Hepatocyte (in vitro differentiated cells): ENCODE measurements at regions not wholly inside any gene's neighbourhood (a gene's known extent, or its start where the extent isn't known, plus 50 kb on each side); places are given as distances from the start of the nearest gene placed in this dataset.
A peak's percentile ranks its signal among the peaks of the same experiment; 100 is the strongest.

ENCODE experiments used
- DNase-seq: peaks from one replicate; pipeline ENCODE4 v3.0.0-alpha.2; 2016; ENCODE audit warnings: low spot score
- H2AFZ ChIP-seq: fragments of 200-600 bp; sonication (generic); 2 replicates; pipeline ENCODE4 v1.6.0; 2016; ENCODE audit warnings: antibody characterized with exemption, mild to moderate bottlenecking
- H3K27ac ChIP-seq: fragments of 200-600 bp; sonication (generic); 2 replicates; pipeline ENCODE4 v1.5.1; 2016; ENCODE audit warnings: mild to moderate bottlenecking
- H3K27me3 ChIP-seq: fragments of 200-600 bp; sonication (generic); 2 replicates; pipeline ENCODE4 v1.6.1; 2016
- H3K36me3 ChIP-seq: fragments of 200-600 bp; sonication (generic); replicated peaks from 2 replicates; pipeline ENCODE4 v1.5.1; 2016; ENCODE audit warnings: low read depth; ENCODE audit not compliant: insufficient read depth
- H3K4me1 ChIP-seq: fragments of 200-600 bp; sonication (generic); 2 replicates; pipeline ENCODE4 v1.5.1; 2016; ENCODE audit warnings: mild to moderate bottlenecking, moderate library complexity; ENCODE audit not compliant: insufficient read depth
- H3K4me2 ChIP-seq: fragments of 200-600 bp; sonication (generic); 2 replicates; pipeline ENCODE4 v1.6.0; 2016
- H3K4me3 ChIP-seq: fragments of 200-600 bp; sonication (generic); 2 replicates; pipeline ENCODE4 v1.5.1; 2016; ENCODE audit warnings: mild to moderate bottlenecking
- H3K79me2 ChIP-seq: fragments of 200-600 bp; sonication (generic); 2 replicates; pipeline ENCODE4 v1.6.0; 2017; ENCODE audit warnings: mild to moderate bottlenecking
- H3K9me2 ChIP-seq: fragments of 200-600 bp; sonication (generic); replicated peaks from 2 replicates; pipeline ENCODE4 v1.6.0; 2017; ENCODE audit warnings: mild to moderate bottlenecking; ENCODE audit not compliant: insufficient read depth
- H3K9me3 ChIP-seq: fragments of 200-600 bp; sonication (generic); 2 replicates; pipeline ENCODE4 v1.5.1; 2016; ENCODE audit warnings: low read depth, mild to moderate bottlenecking
- H4K20me1 ChIP-seq: fragments of 200-600 bp; sonication (generic); 2 replicates; pipeline ENCODE4 v1.6.0; 2016; ENCODE audit warnings: mild to moderate bottlenecking; ENCODE audit not compliant: insufficient read depth, poor library complexity, severe bottlenecking
- CTCF ChIP-seq: fragments of 200-600 bp; sonication (generic); IDR thresholded peaks from 2 replicates; pipeline ENCODE4 v1.5.1; 2016; ENCODE audit warnings: antibody characterized with exemption, mild to moderate bottlenecking; ENCODE audit not compliant: poor library complexity
- EZH2 ChIP-seq: fragments of 200-600 bp; sonication (generic); IDR thresholded peaks from 2 replicates; pipeline ENCODE4 v1.6.1; 2016; ENCODE audit warnings: antibody characterized with exemption, mild to moderate bottlenecking, borderline replicate concordance
- EZH2phosphoT487 ChIP-seq: fragments of 200-600 bp; sonication (generic); IDR thresholded peaks from one replicate; pipeline ENCODE4 v1.6.1; 2018; ENCODE audit warnings: antibody characterized with exemption, mild to moderate bottlenecking, low read depth, moderate library complexity; ENCODE audit not compliant: unreplicated experiment, severe bottlenecking
- WGBS: methylation state at CpG from one replicate; pipeline ENCODE4 v1.1.6; 2016; ENCODE audit warnings: low lambda C conversion rate; ENCODE audit errors: missing lambda C conversion rate; 5-methylcytosine and 5-hydroxymethylcytosine counted together

- no peak for DNase-seq
- Histone ChIP-seq H3K79me2 (no peaks in the 10 kb centered on the region), H2AFZ (no peak overlapping the region), H3K4me2 (no peak overlapping the region), H3K27ac (no peak overlapping the region), H3K9me2 (no peaks in the 10 kb centered on the region), H3K4me3 (no peak overlapping the region), H3K4me1 (peaks cover 18% of the 10 kb centered on the region), H3K27me3 (no peaks in the 10 kb centered on the region), H4K20me1 (no peaks in the 10 kb centered on the region), H3K9me3 (no peaks in the 10 kb centered on the region), H3K36me3 (no peaks in the 10 kb centered on the region)
- TF ChIP-seq CTCF (no peak), EZH2phosphoT487 (no peak), EZH2 (no peak)
- 89% methylated on average over 2 of the region's 2 CpGs for WGBS
Observed at GRCh38 chr11:37509506-37509905, 911.5 kb upstream of the RAG2 start.

- 42% methylated on average over 4 of the region's 4 CpGs for WGBS
- peak overlapping the region; percentile 85 for H3K27ac ChIP-seq
Observed at GRCh38 chr11:37506531-37506930, 908.5 kb upstream of the RAG2 start.

DNA sequence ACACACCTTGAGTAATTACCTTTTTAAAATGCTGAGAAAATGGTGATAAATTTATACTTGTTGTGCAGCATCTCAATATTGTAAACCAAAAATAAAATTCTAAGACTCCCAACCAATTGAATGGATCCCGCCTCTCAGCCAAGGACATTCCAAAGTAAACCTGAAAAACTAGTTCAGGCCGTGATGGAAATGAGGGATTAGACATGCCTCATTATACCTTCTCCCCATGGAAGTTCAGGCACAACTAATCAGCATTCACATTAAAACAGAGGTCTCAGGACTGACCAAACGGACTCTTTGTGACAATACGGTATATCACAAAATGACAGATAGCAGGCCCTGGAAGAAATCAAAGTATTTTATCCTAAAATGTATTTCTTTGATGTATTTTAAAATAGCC is 907.4 kb upstream of the RAG2 start:
- peak overlapping the region; percentile 85 for H3K27ac ChIP-seq
- WGBS, result 41% methylated on average over 4 of the region's 4 CpGs
- TF ChIP-seq CTCF, result no peak
- no peak for TF ChIP-seq EZH2phosphoT487
- TF ChIP-seq EZH2, result no peak
- no peaks in the 10 kb centered on the region for H3K9me3 ChIP-seq
- no peak overlapping the region for H2AFZ ChIP-seq
- no peaks in the 10 kb centered on the region for H3K9me2 ChIP-seq
- H3K4me2 ChIP-seq, result peak overlapping the region; percentile 35
- H4K20me1 ChIP-seq, result no peaks in the 10 kb centered on the region
- H3K4me3 ChIP-seq, result no peak overlapping the region
- H3K27me3 ChIP-seq, result no peaks in the 10 kb centered on the region
- no peaks in the 10 kb centered on the region for H3K36me3 ChIP-seq
- no peak for DNase-seq
- peaks cover 24% of the 10 kb centered on the region for H3K4me1 ChIP-seq
- no peaks in the 10 kb centered on the region for H3K79me2 ChIP-seq

More at GRCh38 chr11:37506531-37506930, 908.5 kb upstream of the RAG2 start:
- no peaks in the 10 kb centered on the region for H3K79me2 ChIP-seq
- TF ChIP-seq EZH2, result no peak
- peak; percentile 3 for TF ChIP-seq CTCF
- no peak for TF ChIP-seq EZH2phosphoT487
- no peaks in the 10 kb centered on the region for H3K9me3 ChIP-seq
- peaks cover 20% of the 10 kb centered on the region for H3K4me1 ChIP-seq
- no peaks in the 10 kb centered on the region for H4K20me1 ChIP-seq
- no peaks in the 10 kb centered on the region for H3K36me3 ChIP-seq
- no peak overlapping the region for H3K4me3 ChIP-seq
- H3K27me3 ChIP-seq, result no peaks in the 10 kb centered on the region
- no peaks in the 10 kb centered on the region for H3K9me2 ChIP-seq
- H2AFZ ChIP-seq, result no peak overlapping the region
- peak overlapping the region; percentile 35 for H3K4me2 ChIP-seq
- peak; percentile 30 for DNase-seq

DNA sequence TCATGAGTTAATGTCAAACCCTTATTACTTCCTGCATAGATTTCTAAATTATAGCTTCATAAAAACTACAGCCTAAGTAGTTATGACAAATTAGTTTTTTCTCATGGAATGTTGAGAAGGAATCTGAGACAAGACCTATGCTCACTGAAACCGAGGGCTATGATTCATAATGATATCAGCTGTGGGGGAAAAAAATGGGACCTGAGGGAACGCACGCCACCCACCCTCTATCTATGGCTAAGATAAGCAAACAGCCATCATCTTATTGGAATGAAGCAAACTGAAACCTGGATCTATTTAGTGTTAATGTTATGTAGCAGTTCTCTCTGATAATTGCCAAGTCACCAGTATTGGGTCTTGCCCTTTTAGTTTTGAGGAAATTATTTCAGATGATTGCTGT is 906.9 kb upstream of the RAG2 start:
- no peak overlapping the region for H2AFZ ChIP-seq
- no peak overlapping the region for H3K4me3 ChIP-seq
- no peaks in the 10 kb centered on the region for H3K79me2 ChIP-seq
- no peaks in the 10 kb centered on the region for H3K27me3 ChIP-seq
- peak overlapping the region; percentile 85 for H3K27ac ChIP-seq
- TF ChIP-seq EZH2 (no peak), CTCF (no peak), EZH2phosphoT487 (no peak)
- H3K4me2 ChIP-seq, result peak overlapping the region; percentile 35
- H3K36me3 ChIP-seq, result no peaks in the 10 kb centered on the region
- peaks cover 24% of the 10 kb centered on the region for H3K4me1 ChIP-seq
- no peaks in the 10 kb centered on the region for H3K9me2 ChIP-seq
- H3K9me3 ChIP-seq, result no peaks in the 10 kb centered on the region
- H4K20me1 ChIP-seq, result no peaks in the 10 kb centered on the region
- WGBS, result 15% methylated on average over 3 of the region's 3 CpGs
- peak; percentile 61 for DNase-seq
